A673 (cell line): ENCODE measurements at regions not wholly inside any gene's neighbourhood (a gene's known extent, or its start where the extent isn't known, plus 50 kb on each side); places are given as distances from the start of the nearest gene placed in this dataset.

ENCODE experiments used
- BruUV-seq: library from RNA; stranded (reverse); fragments of 400-500 nt; replicated peaks from 2 replicates; lab custom pipeline; 2021; lab: Mats Ljungman, UMichigan
- CTCF ChIA-PET: fragments of 300-600 bp; sonication (Branson Sonifier 250); formaldehyde crosslinking; loops from one replicate; lab custom pipeline; 2022; ENCODE audit warnings: antibody characterized with exemption; lab: Charles Lee
- POLR2A ChIA-PET: fragments of 300-600 bp; sonication (Branson Sonifier 250); formaldehyde crosslinking; loops from one replicate; lab custom pipeline; 2022; ENCODE audit warnings: antibody characterized with exemption; ENCODE audit not compliant: low non-redundant PET; lab: Charles Lee
- DNase-seq: peaks from one replicate; pipeline ENCODE4 v3.0.0-alpha.2; 2015; ENCODE audit warnings: low spot score
- H3K27ac ChIP-seq: fragments of 200-600 bp; sonication (generic); 2 replicates; pipeline ENCODE4 v1.5.1; 2016; ENCODE audit warnings: mixed run types, low read depth, mild to moderate bottlenecking, mixed read lengths, antibody characterized with exemption, low read length; ENCODE audit not compliant: poor library complexity, severe bottlenecking
- H3K27me3 ChIP-seq: fragments of 200-600 bp; sonication (generic); replicated peaks from 2 replicates; pipeline ENCODE4 v1.6.1; 2017; ENCODE audit warnings: mixed run types, low read depth, mild to moderate bottlenecking, mixed read lengths, antibody characterized with exemption, low read length; ENCODE audit not compliant: insufficient read depth, poor library complexity
- H3K36me3 ChIP-seq: fragments of 200-600 bp; sonication (generic); 2 replicates; pipeline ENCODE4 v1.6.1; 2016; ENCODE audit warnings: mixed run types, mild to moderate bottlenecking, mixed read lengths, antibody characterized with exemption, low read length; ENCODE audit not compliant: insufficient read depth, poor library complexity, severe bottlenecking
- H3K4me1 ChIP-seq: fragments of 200-600 bp; sonication (generic); 2 replicates; pipeline ENCODE4 v1.6.1; 2017; ENCODE audit warnings: mixed run types, mild to moderate bottlenecking, mixed read lengths, antibody characterized with exemption, low read length; ENCODE audit not compliant: insufficient read depth, poor library complexity, severe bottlenecking
- H3K4me3 ChIP-seq: fragments of 200-600 bp; sonication (generic); 2 replicates; pipeline ENCODE4 v1.5.1; 2016; ENCODE audit warnings: low read depth, mixed run types, mild to moderate bottlenecking, mixed read lengths, low read length; ENCODE audit not compliant: poor library complexity, severe bottlenecking
- H3K9me3 ChIP-seq: fragments of 200-600 bp; sonication (generic); 2 replicates; pipeline ENCODE4 v1.6.1; 2016; ENCODE audit warnings: mixed run types, low read depth, mild to moderate bottlenecking, mixed read lengths, antibody characterized with exemption, low read length; ENCODE audit not compliant: poor library complexity, severe bottlenecking
- EZH2 ChIP-seq: fragments of 200-600 bp; sonication (generic); IDR thresholded peaks from 2 replicates; pipeline ENCODE4 v1.6.1; 2017; ENCODE audit warnings: borderline replicate concordance, low read depth, mild to moderate bottlenecking, mixed read lengths, antibody characterized with exemption, low read length; ENCODE audit not compliant: poor library complexity, severe bottlenecking
- intact Hi-C: fragments of 100-400 bp; cut with micrococcal nuclease; formaldehyde crosslinking; loops from one replicate; pipeline ENCODE4 v1.10.0; 2022; ENCODE audit not compliant: unreplicated experiment
- TF ChIP-seq, protein P1 (sequence below): fragments of 300-800, 200-600 bp; sonication (generic); conservative IDR thresholded peaks from 2 replicates; pipeline ENCODE4 v1.5.1; 2017; ENCODE audit warnings: low read depth, mild to moderate bottlenecking, antibody characterized with exemption, low read length, moderate library complexity, mixed read lengths

DNA sequence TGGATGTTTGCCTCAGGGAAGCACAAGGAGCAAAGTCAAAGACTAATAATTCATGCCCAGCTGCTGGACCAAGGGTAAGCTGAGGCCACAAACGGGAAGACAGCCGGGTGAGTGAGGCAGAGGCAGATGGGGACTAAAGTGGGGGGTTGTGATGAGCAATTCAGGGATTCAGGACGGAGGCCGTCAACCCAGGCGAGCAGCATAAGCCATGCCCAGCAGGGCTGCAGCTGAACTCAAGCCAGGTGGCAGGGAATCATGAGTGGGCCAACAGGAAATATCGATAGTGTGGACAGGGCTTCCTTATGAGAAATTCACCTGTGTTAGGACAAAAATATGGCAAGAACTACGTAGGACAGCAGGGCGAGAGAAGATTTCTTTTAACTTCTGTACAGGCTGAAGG, 246.8 kb downstream of the CDC5L start:
- Histone ChIP-seq H3K36me3 (no peaks in the 10 kb centered on the region), H3K4me3 (no peak overlapping the region), H3K4me1 (no peaks in the 10 kb centered on the region), H3K9me3 (no peaks in the 10 kb centered on the region), H3K27ac (no peak overlapping the region), H3K27me3 (no peaks in the 10 kb centered on the region)
- BruUV-seq, result no TSS peak
- ChIA-PET CTCF (no interaction called here), POLR2A (no interaction called here)
- TF ChIP-seq, protein P1, sequence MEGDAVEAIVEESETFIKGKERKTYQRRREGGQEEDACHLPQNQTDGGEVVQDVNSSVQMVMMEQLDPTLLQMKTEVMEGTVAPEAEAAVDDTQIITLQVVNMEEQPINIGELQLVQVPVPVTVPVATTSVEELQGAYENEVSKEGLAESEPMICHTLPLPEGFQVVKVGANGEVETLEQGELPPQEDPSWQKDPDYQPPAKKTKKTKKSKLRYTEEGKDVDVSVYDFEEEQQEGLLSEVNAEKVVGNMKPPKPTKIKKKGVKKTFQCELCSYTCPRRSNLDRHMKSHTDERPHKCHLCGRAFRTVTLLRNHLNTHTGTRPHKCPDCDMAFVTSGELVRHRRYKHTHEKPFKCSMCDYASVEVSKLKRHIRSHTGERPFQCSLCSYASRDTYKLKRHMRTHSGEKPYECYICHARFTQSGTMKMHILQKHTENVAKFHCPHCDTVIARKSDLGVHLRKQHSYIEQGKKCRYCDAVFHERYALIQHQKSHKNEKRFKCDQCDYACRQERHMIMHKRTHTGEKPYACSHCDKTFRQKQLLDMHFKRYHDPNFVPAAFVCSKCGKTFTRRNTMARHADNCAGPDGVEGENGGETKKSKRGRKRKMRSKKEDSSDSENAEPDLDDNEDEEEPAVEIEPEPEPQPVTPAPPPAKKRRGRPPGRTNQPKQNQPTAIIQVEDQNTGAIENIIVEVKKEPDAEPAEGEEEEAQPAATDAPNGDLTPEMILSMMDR, result no peak
- TF ChIP-seq EZH2, result no peak
- intact Hi-C loops, result no loop called here
- DNase-seq, result no peak

DNA sequence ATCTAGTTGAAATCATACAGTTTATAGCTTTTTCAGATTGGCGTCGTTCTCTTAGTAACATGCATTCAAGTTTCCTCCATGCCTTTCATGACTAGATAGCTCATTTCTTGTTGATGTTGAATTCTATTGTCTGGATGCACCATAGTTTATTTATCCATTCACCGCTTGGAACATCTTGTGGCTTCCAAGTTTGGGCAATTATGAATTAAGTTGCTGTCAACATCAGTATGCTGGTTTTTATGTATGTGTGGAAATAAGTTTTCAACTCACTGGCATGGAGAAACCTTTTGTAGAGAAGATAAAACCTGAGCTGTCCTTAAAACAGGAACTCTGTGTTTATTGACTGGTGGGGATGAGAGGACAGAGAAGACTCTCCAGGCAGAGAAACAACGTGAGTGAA, 248.0 kb downstream of the CDC5L start:
- Histone ChIP-seq H3K9me3 (no peaks in the 10 kb centered on the region), H3K27ac (no peak overlapping the region), H3K36me3 (no peaks in the 10 kb centered on the region), H3K27me3 (no peaks in the 10 kb centered on the region), H3K4me1 (no peaks in the 10 kb centered on the region), H3K4me3 (no peak overlapping the region)
- ChIA-PET CTCF (interaction anchor here (0.6 kb wide), 1 partner anchor 257 kb away, joined by 3 read pairs; no protein-coding TSS in a partner anchor), POLR2A (no interaction called here)
- no peak for DNase-seq
- BruUV-seq, result no TSS peak
- intact Hi-C loops, result no loop called here
- TF ChIP-seq EZH2, result no peak
- TF ChIP-seq, protein P1, result no peak

DNA sequence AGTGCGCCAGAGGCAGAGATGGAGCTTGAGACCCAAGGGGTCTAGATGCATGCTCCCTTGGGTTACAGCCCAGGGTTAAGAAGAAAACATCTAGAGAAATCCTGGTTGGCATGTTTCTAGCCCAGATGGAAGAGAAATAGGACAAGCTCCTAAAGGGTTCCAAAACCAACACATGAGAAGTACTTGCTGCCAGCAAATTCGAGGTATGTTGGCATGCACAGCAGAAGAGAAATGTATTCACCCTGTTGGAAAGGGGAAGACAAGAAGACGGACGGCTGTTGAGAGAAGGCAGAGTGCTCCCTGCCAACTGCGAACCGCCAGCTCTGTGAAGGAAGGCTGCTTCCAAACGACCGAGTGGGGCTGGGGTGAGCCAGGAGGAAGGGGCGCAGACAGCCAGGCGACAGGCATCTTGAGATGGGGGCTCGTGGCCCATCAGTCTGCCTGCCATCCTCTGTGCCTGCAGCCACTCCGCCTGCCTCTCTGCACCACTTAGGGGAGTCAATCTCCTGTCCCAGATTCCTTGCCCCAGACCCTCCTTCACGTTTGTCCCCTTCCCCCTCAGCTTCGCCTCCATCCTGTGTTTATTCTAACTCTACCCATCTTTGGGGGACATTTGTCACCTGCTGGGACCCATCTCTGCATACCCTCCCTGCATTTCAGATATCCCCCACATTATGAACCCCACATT, 249.2 kb downstream of the CDC5L start:
- Histone ChIP-seq H3K4me3 (no peak overlapping the region), H3K27me3 (no peaks in the 10 kb centered on the region), H3K27ac (no peak overlapping the region), H3K36me3 (no peaks in the 10 kb centered on the region), H3K4me1 (no peaks in the 10 kb centered on the region), H3K9me3 (no peaks in the 10 kb centered on the region)
- no peak for DNase-seq
- ChIA-PET POLR2A (no interaction called here), CTCF (no interaction called here)
- no peak for TF ChIP-seq EZH2
- TF ChIP-seq, protein P1, result no peak
- no TSS peak for BruUV-seq
- intact Hi-C loops, result no loop called here
